ENCODE measurements at regions not wholly inside any gene's neighbourhood (a gene's known extent, or its start where the extent isn't known, plus 50 kb on each side); places are given as distances from the start of the nearest gene placed in this dataset.

DNA sequence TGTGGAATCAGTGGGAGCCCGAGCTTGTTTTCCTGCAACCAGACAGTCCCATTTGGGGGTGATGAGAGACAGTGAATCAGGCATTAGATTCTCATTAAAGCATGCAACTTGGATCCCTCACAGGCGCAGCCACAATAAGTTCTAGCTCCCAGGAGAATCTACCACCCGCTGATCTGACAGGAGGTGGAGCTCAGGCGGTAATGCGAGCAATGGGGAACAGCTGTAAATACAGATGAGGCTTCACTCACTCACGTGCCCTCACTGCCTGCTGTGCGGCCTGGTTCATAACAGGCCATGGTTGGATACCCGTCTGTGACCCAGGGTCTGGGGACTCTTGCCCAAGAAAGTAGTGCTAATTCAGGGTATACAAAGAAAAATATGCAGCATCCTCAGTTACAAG, 144.8 kb upstream of the RGPD4 start:
- no peaks in the 10 kb centered on the region for H3K36me3 ChIP-seq

DNA sequence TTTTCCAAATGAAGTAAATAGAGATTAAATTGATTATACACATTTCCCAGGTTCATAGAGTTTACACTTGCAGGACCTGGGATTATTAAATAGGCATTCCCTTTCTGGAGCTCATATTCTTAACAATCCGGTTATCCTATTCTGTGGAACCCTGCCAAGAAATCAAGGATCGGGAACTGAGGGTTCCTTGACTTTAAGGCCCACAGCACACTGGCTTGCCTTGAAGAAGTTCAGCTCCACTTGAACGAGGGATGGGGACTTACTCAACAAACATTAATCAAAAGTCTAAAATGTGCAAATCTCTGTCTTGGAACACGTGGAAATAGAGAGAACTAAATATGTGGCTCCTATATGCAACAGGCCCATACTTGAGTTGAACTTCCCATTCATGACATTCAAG, 142.3 kb upstream of the RGPD4 start:
- no peak overlapping the region for H3K4me3 ChIP-seq
- H3K4me1 ChIP-seq, result no peaks in the 10 kb centered on the region
- TF ChIP-seq POLR2AphosphoS5 (IDR thresholded peaks at IDR 0.05), result no peak
- no peak for TF ChIP-seq POLR2A (IDR thresholded peaks at IDR 0.05)
- TF ChIP-seq CTCF (IDR thresholded peaks at IDR 0.05), result no peak
- no peak overlapping the region for H3K27ac ChIP-seq
- intact Hi-C loops (cut with DNase I; ENCODE audit: low total_unique reads), result no loop called here
- H3K27me3 ChIP-seq, result no peaks in the 10 kb centered on the region
- no peaks in the 10 kb centered on the region for H3K36me3 ChIP-seq
- H3K9me3 ChIP-seq, result no peaks in the 10 kb centered on the region
- no peak for DNase-seq (ENCODE audit: low spot score in 2 of 2)

More for the DNA sequence above, 144.8 kb upstream of the RGPD4 start:
- DNase-seq (ENCODE audit: low spot score in 2 of 2), result no peak
- Histone ChIP-seq H3K9me3 (no peaks in the 10 kb centered on the region), H3K4me1 (no peaks in the 10 kb centered on the region), H3K4me3 (no peak overlapping the region), H3K27ac (no peak overlapping the region), H3K27me3 (no peaks in the 10 kb centered on the region)
- intact Hi-C loops (cut with DNase I; ENCODE audit: low total_unique reads), result no loop called here
- TF ChIP-seq CTCF (IDR thresholded peaks at IDR 0.05) (no peak), POLR2A (IDR thresholded peaks at IDR 0.05) (no peak), POLR2AphosphoS5 (IDR thresholded peaks at IDR 0.05) (no peak)

DNA sequence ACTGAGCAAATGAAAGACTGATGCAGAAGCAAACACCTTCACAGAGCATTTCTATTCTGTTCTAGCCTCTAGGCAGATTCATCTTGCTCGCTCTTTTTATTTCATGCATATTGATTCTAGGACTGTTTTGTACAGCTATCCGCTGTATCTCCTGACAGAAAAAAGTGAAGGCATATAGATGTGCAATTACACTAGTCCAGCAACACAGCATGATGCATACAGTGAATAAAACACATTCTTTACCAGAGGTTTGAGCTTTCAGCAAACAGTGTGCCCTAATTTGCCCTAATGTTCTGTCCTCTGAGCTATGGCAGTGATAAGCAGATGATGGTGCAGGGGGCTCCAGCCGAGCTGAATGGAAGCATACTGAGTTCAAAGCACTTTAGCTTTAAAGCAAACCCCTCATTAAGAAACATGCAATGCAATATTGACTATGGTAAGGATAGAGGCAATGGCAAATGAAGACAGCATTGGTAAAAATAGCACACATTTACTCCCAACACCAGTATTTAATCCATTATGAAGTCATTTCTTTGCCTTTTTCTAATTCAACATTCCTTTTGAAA, 141.2 kb upstream of the RGPD4 start:
- no peak for DNase-seq (ENCODE audit: low spot score in 2 of 2)
- H3K36me3 ChIP-seq, result no peaks in the 10 kb centered on the region
- intact Hi-C loops (cut with DNase I; ENCODE audit: low total_unique reads), result no loop called here
- H3K4me1 ChIP-seq, result no peaks in the 10 kb centered on the region
- H3K27me3 ChIP-seq, result no peaks in the 10 kb centered on the region
- no peak overlapping the region for H3K27ac ChIP-seq
- TF ChIP-seq POLR2AphosphoS5 (IDR thresholded peaks at IDR 0.05), result no peak
- TF ChIP-seq CTCF (IDR thresholded peaks at IDR 0.05), result no peak
- no peak for TF ChIP-seq POLR2A (IDR thresholded peaks at IDR 0.05)
- no peak overlapping the region for H3K4me3 ChIP-seq
- no peaks in the 10 kb centered on the region for H3K9me3 ChIP-seq

GRCh38 chr2:107687073-107687472, 139.6 kb upstream of the RGPD4 start:
- no peaks in the 10 kb centered on the region for H3K36me3 ChIP-seq
- intact Hi-C loops (cut with DNase I; ENCODE audit: low total_unique reads), result no loop called here
- TF ChIP-seq CTCF (IDR thresholded peaks at IDR 0.05), result no peak
- TF ChIP-seq POLR2A (IDR thresholded peaks at IDR 0.05), result no peak
- no peak for TF ChIP-seq POLR2AphosphoS5 (IDR thresholded peaks at IDR 0.05)
- H3K27ac ChIP-seq, result no peak overlapping the region
- H3K4me1 ChIP-seq, result no peaks in the 10 kb centered on the region
- no peaks in the 10 kb centered on the region for H3K27me3 ChIP-seq
- no peak overlapping the region for H3K4me3 ChIP-seq
- no peaks in the 10 kb centered on the region for H3K9me3 ChIP-seq
- no peak for DNase-seq (ENCODE audit: low spot score in 2 of 2)

DNA sequence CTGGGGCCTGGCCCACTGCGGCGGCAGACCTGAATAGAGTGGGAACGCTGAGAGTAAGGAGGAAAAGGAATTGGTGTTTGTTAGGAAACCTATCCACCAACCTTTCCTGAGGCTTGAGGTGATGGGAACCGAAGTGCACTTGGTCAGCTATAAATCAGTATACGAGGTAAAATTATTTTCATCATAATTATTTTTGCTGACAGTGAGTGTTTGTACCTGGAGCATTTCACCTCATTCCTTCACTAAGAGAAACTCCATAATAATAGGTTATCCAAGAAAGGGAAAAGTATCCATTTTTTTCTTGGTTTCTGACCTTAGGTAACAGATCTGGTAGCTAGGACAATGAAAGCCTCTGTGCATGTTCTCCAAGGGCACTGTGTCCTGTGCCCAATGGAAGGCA, 138.6 kb upstream of the RGPD4 start:
- no peaks in the 10 kb centered on the region for H3K36me3 ChIP-seq
- no peaks in the 10 kb centered on the region for H3K27me3 ChIP-seq
- H3K4me1 ChIP-seq, result no peaks in the 10 kb centered on the region
- H3K27ac ChIP-seq, result no peak overlapping the region
- DNase-seq (ENCODE audit: low spot score in 2 of 2), result no peak
- H3K9me3 ChIP-seq, result no peaks in the 10 kb centered on the region
- intact Hi-C loops (cut with DNase I; ENCODE audit: low total_unique reads), result no loop called here
- no peak overlapping the region for H3K4me3 ChIP-seq
- TF ChIP-seq POLR2A (IDR thresholded peaks at IDR 0.05), result no peak
- no peak for TF ChIP-seq CTCF (IDR thresholded peaks at IDR 0.05)
- TF ChIP-seq POLR2AphosphoS5 (IDR thresholded peaks at IDR 0.05), result no peak
